8988T (cell line): ENCODE measurements at regions not wholly inside any gene's neighbourhood (a gene's known extent, or its start where the extent isn't known, plus 50 kb on each side); places are given as distances from the start of the nearest gene placed in this dataset.
A peak's percentile ranks its signal among the peaks of the same experiment; 100 is the strongest.

Experiments used
- DNase-seq: peaks from one replicate; pipeline ENCODE4 v3.0.0; 2011

- no peak for DNase-seq
Observed at GRCh38 chr6:12221856-12222255, 68.3 kb upstream of the EDN1 start.

- no peak for DNase-seq
Observed at GRCh38 chr6:12222405-12223366, 67.5 kb upstream of the EDN1 start.

GRCh38 chr6:12223383-12223782 lies 66.8 kb upstream of the EDN1 start:
- no peak for DNase-seq

GRCh38 chr6:12224251-12224650 lies 65.9 kb upstream of the EDN1 start:
- DNase-seq: no peak

- DNase-seq: no peak
Observed at GRCh38 chr6:12228447-12229146, 61.6 kb upstream of the EDN1 start.

GRCh38 chr6:12229332-12229731 lies 60.8 kb upstream of the EDN1 start:
- DNase-seq: no peak

GRCh38 chr6:12230523-12230922 lies 59.6 kb upstream of the EDN1 start:
- DNase-seq: no peak

- DNase-seq: no peak
Observed at GRCh38 chr6:12232339-12232738, 57.8 kb upstream of the EDN1 start.

GRCh38 chr6:12232821-12233220 lies 57.3 kb upstream of the EDN1 start:
- no peak for DNase-seq

- peak; percentile 23 for DNase-seq
Observed at GRCh38 chr6:12233693-12234571, 56.2 kb upstream of the EDN1 start.

GRCh38 chr6:12235341-12235740 lies 54.8 kb upstream of the EDN1 start:
- DNase-seq: no peak

- DNase-seq: no peak
Observed at GRCh38 chr6:12238219-12238618, 51.9 kb upstream of the EDN1 start.
